Chondrocyte (in vitro differentiated cells): ENCODE measurements at regions not wholly inside any gene's neighbourhood (a gene's known extent, or its start where the extent isn't known, plus 50 kb on each side); places are given as distances from the start of the nearest gene placed in this dataset.

Source experiments
- DNase-seq: peaks from one replicate; pipeline ENCODE4 v3.0.0; 2021; ENCODE audit warnings: mixed read lengths, low spot score
- H3K27ac Mint-ChIP-seq: one replicate; pipeline ENCODE4 v1.8.0; 2021; ENCODE audit warnings: mild to moderate bottlenecking, moderate library complexity, mixed read lengths; ENCODE audit not compliant: unreplicated experiment
- H3K27me3 Mint-ChIP-seq: 2 replicates; pipeline ENCODE4 v1.8.0; 2021; ENCODE audit warnings: low read depth, mixed read lengths
- H3K36me3 Mint-ChIP-seq: 2 replicates; pipeline ENCODE4 v1.8.0; 2021; ENCODE audit warnings: low read depth, mixed read lengths
- H3K4me1 Mint-ChIP-seq: 2 replicates; pipeline ENCODE4 v1.8.0; 2021; ENCODE audit warnings: low read depth, mild to moderate bottlenecking, mixed read lengths
- H3K4me3 Mint-ChIP-seq: one replicate; pipeline ENCODE4 v1.8.0; 2021; ENCODE audit warnings: mild to moderate bottlenecking, moderate library complexity, mixed read lengths; ENCODE audit not compliant: unreplicated experiment
- H3K9me3 Mint-ChIP-seq: 2 replicates; pipeline ENCODE4 v1.8.0; 2021; ENCODE audit warnings: low read depth, mixed read lengths
- TF ChIP-seq, protein P1 (sequence below): fragments of 200-600 bp; sonication (generic); IDR thresholded peaks from 2 replicates; pipeline ENCODE4 v1.5.0; 2021; ENCODE audit warnings: antibody characterized with exemption, mild to moderate bottlenecking, moderate library complexity

DNA sequence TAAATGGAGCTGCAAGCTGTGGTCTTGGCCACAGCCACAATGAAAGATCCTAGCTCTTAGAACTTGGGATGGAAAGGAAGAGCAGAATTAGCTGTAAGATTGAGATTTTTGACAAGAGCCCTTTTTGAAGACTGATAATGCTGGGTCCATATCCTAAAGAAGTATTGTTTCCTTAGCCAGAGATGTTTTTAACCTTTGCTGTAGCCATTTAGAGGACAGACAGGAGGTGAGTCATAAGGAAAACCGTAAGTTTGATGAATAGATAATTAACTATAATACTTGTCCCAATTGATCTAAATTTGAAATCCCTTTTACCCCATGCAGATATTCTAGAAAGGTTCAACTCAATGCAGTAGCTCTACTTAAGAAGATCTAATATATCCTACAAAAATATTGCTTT lies 213.7 kb downstream of the HTR1B start:
- Mint-ChIP-seq H3K36me3 (peaks cover 3% of the 10 kb centered on the region), H3K9me3 (peaks cover 5% of the 10 kb centered on the region), H3K27ac (no peak overlapping the region), H3K4me1 (no peaks in the 10 kb centered on the region), H3K4me3 (no peak overlapping the region), H3K27me3 (peaks cover 8% of the 10 kb centered on the region)
- no peak for DNase-seq
- TF ChIP-seq, protein P1, sequence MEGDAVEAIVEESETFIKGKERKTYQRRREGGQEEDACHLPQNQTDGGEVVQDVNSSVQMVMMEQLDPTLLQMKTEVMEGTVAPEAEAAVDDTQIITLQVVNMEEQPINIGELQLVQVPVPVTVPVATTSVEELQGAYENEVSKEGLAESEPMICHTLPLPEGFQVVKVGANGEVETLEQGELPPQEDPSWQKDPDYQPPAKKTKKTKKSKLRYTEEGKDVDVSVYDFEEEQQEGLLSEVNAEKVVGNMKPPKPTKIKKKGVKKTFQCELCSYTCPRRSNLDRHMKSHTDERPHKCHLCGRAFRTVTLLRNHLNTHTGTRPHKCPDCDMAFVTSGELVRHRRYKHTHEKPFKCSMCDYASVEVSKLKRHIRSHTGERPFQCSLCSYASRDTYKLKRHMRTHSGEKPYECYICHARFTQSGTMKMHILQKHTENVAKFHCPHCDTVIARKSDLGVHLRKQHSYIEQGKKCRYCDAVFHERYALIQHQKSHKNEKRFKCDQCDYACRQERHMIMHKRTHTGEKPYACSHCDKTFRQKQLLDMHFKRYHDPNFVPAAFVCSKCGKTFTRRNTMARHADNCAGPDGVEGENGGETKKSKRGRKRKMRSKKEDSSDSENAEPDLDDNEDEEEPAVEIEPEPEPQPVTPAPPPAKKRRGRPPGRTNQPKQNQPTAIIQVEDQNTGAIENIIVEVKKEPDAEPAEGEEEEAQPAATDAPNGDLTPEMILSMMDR, result no peak

DNA sequence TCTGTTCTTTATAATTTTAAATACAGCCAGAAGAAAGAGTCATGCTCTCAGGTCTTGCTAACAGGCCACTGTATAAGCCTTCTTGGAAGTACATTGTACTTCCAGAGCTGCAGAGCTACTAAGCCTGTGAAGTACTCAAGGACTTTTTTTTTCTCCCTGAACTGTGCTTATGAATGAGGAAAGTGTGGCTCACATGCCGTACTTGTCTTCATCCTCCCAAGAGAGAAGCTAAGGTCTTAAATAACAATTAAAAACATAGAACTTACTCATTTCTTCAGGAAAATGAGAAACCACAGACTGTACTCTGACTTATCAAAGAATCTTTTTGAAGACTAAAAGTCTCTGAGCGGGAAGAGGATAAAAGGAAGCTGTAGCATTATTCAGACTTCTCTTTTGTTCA lies 218.3 kb downstream of the HTR1B start:
- DNase-seq, result no peak
- TF ChIP-seq, protein P1, result no peak
- no peaks in the 10 kb centered on the region for H3K9me3 Mint-ChIP-seq
- no peaks in the 10 kb centered on the region for H3K4me1 Mint-ChIP-seq
- peaks cover 3% of the 10 kb centered on the region for H3K27me3 Mint-ChIP-seq
- no peaks in the 10 kb centered on the region for H3K36me3 Mint-ChIP-seq
- H3K27ac Mint-ChIP-seq, result no peak overlapping the region
- no peak overlapping the region for H3K4me3 Mint-ChIP-seq

DNA sequence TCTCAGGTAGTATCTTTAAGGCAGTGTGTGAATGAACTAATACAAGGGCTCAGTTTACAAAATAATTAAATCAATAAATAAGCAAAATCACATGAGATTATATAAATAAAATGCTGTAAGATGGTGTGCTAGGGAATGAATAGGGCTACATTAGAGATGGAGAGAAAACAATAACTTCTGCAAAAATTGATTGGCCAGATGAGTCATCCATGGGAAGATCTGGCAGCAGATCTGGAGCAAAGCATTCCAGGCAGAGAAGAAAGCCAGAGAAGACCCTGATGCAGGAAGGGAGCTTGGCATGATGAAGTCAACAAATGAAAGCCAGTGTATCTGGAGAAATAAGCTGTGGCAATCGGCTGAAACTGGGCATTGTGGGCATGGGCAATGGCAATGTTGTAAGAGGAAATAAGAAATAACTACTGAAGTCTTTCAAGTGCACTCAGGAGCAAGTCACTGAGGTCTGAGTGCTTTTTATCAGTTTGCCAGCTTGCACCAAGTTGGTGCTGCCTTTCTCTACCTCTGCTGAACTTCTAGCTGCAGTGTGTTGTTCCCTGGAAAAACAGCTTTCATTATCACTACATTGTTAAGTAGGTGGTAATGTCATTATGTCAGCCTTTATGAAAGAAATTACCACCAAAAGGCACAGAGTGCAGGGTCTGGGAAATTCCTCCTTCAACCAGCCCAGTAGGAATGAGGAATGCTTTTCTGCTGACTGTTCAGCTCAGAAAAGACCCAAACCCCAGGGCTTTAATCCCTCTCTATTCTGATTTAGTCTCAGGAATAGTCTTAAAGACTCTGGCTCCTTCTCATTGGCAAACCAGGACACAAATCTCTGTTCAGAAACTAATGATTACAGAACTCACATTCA lies 231.6 kb downstream of the HTR1B start:
- no peak overlapping the region for H3K27ac Mint-ChIP-seq

DNA sequence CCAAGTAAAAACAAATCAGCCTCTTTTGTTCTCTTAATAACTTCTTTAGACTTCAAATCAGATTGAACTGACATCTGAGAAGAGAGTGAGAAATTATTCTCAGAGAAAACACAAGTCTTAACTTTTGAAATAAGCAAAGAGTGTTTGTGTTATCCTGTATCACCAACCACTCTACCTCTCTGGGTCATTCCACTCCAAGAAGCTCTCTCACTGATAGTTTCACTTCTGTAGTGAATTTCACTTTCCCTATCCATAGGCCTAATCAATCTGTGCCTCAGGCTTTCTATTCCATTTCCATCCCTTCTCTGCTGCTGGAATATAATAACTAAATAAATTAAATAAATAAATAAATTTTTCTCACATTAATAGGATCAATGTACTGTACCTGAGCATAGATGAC lies 235.0 kb downstream of the HTR1B start:
- TF ChIP-seq, protein P1, result no peak
- DNase-seq, result no peak
- no peak overlapping the region for H3K4me3 Mint-ChIP-seq
- H3K27ac Mint-ChIP-seq, result no peak overlapping the region
- no peaks in the 10 kb centered on the region for H3K27me3 Mint-ChIP-seq
- no peaks in the 10 kb centered on the region for H3K4me1 Mint-ChIP-seq
- no peaks in the 10 kb centered on the region for H3K36me3 Mint-ChIP-seq
- H3K9me3 Mint-ChIP-seq, result peaks cover 3% of the 10 kb centered on the region

More for the DNA sequence above, 231.6 kb downstream of the HTR1B start:
- Mint-ChIP-seq H3K9me3 (no peaks in the 10 kb centered on the region), H3K36me3 (no peaks in the 10 kb centered on the region), H3K27me3 (peaks cover 3% of the 10 kb centered on the region), H3K4me3 (no peak overlapping the region), H3K4me1 (no peaks in the 10 kb centered on the region)
- DNase-seq, result no peak
- TF ChIP-seq, protein P1, result no peak

DNA sequence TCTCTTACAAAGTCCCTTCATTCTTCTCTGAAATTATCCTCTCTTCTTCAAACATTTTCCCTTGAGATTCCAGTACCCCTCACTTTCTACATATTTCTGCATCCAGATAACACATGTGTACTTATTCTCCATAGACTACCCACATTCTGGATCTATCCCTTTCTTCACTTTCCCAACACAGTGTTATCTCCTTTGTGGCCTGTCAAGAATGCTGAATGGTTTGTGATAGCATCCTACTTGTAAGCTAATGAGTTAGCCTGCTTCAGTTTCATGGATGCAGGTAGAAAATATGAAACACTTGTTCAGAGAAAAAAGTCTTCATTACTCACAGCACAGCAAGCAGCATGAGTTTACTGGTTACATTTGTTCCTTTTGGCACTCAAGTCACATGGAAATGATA lies 245.4 kb downstream of the HTR1B start:
- Mint-ChIP-seq H3K4me1 (no peaks in the 10 kb centered on the region), H3K36me3 (no peaks in the 10 kb centered on the region), H3K27me3 (no peaks in the 10 kb centered on the region), H3K4me3 (no peak overlapping the region), H3K9me3 (peaks cover 12% of the 10 kb centered on the region), H3K27ac (no peak overlapping the region)
- DNase-seq, result no peak
- TF ChIP-seq, protein P1, result no peak
